NOMO-1 treated with DMSO at 0.1 percent for 48 hours (cell line): ENCODE measurements at regions not wholly inside any gene's neighbourhood (a gene's known extent, or its start where the extent isn't known, plus 50 kb on each side); places are given as distances from the start of the nearest gene placed in this dataset.

ENCODE experiments used
- DNase-seq: peaks from one replicate; lab custom pipeline; 2025; ENCODE audit not compliant: unreplicated experiment; lab: John Stamatoyannopoulos, UW

DNA sequence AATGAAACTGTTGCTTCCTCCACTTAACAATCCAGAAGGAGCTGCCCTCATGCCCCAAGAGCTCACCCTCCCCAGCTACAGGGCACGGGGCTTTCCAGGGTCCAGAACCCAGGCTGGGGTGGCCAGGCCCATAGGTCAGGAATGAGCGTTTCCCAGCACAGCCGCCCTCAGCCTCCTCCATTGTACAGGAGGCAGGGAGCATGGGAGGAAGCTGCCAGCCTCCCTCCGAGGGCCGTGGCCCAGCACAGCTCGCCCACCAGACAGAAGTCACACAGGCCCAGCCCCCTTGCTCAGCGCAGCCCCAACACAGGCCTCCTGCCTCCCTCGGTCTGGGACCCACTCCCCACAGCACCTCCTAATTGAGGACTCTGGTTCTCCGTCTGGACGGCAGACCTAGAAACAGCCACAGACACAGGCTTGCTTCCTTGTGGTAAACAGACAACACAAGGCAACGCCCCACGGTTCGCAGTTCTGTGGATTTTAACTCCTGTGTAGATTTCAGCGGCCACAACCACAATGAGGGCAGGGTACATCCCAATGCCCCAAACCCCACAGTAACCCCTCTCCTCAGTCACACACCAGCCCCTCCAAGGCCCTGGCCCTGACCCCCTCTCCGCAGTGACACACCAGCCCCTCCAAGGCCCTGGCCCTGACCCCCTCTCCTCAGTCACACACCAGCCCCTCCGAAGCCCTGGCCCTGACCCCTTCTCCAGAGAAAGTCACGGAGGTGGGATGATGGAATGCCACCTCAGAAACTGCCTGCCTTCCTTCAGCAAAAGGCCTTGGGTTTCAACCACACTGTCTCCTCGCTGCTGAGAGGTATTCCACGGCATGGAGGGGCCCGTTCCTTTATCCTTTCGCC, 173.5 kb downstream of the DLL1 start:
- DNase-seq = no peak

DNA sequence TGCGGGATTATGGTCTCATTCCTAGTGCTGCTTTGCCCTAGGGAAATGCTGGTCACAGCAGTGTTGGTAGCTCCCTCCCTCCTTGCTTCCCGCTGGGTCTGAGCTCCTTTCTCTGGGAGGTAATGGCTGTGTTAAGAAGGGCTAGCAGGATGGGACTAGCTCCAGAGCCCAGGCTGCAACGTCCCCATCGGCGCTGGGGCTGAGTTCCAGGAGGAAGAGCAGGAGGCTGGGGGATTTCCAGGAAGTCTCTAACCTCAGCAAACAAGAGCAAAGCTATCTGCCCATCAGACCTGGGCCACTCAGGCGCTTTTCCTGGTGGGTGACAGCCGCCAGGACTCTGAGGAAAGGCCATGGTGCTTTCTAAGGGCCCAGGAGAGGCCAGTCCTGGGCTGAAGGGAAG, 174.2 kb downstream of the DLL1 start:
- DNase-seq = no peak

DNA sequence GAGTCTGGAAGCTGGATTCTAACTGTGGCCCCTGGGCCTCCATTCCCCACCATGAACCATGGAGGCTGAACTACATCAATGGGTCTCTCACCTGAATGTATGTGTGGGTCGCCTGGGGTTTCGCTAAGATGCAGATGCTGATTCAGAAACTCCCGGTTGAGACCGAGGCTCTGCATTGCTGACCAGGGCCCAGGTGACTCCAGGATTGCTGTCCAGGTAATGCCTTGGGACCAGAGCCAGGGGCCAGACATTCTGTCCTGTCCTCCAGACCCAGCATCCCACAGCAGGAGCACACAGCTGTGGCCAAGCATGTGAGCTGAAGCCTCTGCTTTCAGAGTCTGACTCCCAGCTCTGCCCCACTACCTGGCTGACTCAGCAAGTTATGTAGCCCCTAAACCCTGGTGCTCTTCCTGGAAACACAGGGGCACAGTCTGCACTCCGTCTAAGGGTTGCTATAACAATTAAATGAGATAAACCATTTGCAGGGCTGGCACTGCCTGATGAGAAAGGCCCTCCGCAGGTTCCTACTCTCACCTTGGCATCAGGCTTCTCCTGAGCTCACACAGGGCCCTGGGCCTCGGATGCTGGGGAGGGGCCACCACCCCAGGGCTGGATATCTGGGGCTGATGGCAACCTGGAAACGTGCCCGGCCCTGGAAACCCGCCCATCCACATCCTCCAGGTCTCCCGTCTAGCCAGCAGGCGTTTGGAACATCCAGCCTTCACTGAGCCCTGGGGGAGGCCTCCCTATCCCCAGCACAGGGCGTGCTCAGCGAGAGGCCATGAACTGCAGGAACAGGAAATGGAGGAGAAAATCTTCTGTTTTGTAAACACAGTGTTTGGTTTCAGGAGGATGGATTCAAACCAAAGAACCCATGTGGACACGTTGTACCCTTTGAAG, 175.7 kb downstream of the DLL1 start:
- no peak for DNase-seq

DNA sequence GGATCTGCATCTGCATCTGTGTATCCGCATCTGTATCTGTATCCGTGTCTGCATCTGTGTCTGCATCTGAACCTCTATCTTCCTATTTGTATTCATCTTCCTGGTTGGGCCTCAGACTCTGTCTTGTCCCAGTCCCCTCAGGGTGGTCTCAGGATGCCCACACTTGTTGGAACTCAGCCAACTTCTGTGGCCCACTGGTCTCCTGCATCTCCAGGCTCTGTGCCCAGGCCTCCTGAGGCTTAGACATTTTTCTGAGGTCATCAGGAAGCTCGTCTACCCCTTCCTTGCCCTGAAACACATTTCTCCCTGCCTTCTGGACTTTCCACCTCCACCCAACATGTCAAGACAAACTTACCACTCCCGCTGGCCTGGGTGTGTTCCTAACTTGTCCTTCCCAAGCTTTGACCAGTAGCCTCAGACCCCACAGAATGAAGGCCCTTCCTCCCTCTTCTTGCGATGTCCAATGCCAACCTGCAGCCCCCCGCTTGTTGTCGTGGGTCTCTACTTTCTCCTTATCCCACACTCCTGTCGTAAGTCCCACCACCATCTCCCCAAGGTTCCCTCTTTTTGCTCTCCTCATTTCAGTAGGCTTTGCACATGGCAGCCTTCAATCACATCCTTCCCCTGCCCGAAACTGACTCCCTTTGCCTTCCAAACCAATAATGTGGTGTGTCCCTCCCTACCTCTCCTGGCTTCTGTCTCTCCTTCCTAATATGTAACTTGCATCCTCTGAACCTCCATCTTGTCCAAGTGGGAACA, 176.5 kb downstream of the DLL1 start:
- no peak for DNase-seq

DNA sequence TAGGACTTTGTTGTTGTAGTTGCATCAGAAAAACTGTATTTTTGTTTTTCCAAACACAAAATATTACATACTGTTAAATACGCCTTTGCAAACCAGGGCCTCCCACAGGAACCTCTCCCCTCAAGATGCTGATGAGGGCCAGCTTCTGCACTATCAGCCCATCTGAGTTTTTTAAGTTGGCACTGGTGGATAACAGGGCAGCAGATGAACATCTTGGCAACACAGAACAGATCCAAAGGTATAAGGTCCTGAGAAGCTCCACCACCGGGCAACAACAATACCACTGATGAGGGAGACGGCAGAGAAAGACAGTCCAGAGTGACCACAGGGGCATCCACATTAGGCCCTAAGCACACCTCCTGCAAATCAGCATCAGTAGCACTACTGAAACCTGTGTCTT, 177.7 kb downstream of the DLL1 start:
- DNase-seq = no peak

DNA sequence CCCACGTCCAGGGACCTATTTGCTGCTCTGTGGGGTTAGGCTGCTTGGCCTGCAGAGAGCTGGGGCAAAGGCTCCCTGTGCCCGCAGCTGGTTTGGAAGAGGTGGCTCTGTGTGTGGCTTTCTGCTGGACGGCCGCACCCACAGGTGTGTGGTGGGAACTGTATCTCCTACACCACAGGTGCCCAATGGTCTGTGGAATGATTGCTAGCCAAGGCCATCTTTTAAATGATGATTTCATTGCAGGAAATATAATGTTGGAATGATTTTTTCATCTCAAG, 178.4 kb downstream of the DLL1 start:
- no peak for DNase-seq

DNA sequence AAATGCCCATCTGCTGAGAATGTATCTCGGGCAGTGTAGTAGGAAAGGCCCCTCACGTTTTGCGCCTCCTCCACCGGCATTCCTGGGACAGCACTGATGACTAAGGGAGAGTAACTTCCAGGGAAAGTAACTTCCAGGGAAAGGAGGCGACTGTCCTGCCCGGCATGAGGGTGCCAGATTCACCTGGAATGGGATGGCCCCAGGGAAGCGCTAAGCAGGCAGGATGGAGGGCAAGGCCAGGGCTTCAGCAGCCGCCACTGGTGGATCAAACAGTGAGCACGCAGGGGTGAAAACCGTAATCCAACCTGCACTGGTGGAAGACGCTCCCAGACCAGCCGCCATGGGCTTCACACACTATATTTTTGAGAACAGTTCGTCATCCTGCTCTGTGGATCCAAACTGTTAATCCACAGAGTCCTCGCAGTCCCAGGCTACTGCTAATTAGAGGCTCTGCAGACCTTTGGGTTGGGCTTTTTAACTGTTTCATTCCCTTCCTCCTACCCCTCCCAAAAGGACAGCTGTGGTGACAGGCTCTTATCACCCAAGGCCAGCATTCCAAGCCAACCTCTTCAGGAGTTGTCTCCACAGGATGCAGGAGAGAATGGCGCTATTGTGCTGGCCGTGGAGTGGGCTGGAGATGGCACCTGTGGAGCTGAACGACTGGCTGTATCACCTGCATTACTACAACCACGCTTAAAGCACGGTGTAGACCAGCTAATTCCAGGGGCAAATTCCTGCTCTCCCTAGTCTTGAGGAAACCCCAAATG, 178.9 kb downstream of the DLL1 start:
- DNase-seq = no peak

DNA sequence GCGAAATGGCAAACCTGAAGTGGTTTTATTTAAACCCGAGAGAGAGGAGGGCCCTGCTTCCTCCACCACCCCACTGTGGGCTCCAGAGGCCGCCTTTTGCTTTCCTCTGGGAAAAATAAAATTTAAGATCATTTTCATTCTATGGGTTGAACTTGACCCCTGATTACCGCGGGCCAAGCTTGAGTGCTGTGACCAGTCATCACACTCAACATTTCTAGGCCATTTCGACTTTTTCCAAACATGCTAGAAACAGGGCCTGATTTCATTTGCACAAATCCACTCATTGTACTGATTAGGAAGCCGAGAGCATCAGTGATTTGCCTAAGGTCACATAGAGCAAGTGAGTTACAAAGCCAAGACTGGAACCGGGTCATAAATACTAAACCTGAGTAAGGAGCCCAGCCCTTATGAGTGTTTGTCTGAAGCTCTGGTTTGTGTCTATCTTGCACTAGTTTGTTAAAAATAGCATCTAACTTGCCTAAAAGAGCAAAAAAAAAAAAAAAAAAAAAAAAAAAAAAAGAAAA, 179.7 kb downstream of the DLL1 start:
- DNase-seq = no peak

DNA sequence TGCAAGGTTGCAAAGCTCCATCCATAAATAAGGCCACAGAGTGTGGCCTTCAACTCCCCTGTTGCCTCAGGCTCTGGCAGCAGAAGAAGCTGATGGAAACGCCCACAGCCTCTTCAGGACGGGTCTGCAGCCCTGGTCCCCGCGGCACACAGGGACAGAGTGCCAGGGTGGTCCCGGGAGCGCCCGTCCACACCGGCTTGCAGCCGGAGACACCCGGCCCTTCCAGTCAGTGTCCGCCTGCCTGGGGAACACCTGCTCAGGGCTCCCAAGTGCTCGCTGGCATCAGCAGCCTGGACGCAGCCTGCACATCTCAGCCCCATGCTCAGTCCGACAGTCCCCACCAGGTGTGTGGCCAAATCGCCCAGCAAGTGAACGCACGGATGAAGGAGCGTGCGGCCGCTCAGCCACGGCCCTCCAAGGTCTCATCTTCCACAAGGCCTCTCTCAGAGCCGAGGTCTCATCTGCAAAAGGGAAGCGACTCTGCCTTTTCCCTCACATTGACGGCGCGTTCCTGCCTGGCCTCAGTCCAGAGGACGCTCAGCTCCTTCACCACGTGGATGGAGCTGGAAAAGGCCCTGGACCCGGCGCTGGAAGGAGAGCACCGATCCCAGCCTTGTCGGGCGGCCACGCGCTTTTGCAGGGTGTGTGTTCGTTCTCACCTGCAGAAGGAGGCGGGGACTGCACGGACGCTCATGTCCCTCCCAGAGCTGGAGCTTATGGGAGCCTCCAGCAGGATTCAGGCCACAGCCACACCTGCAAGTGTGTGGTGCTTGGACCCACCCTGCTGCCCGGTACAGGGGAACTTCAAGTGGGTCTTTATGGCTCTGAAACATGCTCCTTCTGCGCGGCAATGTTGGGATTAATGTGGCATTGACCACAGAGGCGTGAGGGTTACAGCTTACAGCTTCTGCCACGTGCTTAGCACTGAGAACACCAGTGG, 180.4 kb downstream of the DLL1 start:
- DNase-seq = no peak

DNA sequence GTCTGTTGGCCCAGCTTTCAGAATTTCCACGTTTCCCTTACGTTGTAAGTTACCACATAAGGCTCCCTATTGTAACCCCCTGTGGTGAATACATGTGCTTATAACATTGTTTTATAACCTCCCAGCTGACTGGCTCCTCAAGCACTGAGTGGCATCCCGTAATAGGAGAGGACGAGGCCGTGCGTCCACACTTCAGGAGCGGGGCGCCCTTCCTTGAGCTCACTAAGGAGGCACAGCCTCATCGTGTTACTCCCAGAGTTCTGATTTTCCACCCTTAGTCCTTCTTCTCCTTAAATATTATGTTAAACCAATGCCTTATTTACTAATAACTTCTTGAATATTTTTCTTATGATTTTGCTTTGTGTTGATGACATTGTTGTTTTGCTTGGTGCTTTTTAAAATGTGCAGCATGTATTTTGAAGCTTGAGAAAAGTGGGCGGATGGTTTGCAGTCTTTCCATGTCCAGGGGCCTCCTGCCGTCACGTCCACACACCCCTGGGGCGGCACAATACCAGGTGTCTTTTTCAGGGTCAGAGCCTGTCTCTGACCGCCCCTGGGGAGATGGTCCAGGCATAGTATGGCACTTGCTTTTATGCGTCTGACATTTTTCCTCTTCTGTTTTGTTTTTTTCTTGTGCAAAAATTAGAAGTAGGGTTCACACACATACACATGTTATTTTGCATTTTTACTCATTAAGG, 181.8 kb downstream of the DLL1 start:
- no peak for DNase-seq

DNA sequence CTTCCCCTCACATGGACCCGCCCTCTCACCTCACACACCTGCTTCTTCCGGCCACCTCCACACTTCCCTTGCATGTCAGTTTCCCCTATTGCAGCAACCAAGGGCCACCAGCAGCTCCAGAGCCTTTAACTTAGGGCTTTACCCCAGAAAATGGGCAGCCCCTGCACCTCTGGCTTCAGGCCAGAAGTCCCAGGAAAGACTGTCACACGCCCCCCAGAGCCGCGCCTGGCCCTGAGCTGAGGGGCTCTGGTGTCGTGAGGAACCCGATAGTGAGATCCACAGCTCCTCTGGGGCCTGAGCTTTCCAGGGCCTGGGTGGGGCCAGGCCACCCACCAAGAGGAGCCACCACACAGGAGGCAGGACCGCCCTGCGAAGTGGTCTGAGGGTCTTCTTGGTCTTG, 182.4 kb downstream of the DLL1 start:
- no peak for DNase-seq

DNA sequence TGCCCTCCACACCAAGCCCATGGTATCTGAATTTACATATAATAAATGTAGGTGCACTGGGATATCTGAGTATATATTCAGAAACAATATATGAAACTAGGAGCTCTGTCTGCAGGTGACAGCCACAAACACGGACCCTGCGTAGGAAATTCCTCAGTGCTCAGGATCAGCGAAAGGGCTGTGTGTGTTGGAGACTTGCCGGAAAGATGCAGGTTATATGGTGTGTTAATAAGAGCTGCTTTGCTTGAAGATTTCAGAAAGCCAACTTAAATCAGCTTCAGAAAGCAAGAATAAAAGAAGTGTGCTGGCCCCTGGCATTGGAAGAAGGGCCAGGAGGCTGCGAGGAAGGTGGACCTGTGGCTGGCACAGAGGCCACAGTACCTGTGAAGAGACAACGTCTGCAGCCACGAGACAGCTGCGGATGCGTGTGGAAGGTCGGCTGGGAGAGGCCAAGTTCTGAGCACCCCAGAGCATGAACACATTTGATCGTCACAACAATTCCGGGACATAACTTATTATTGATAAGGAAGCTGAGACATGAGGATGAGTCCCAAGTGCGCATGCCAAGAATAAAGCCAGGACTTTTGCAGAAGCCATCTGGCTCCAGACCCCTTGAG, 183.2 kb downstream of the DLL1 start:
- DNase-seq = no peak

DNA sequence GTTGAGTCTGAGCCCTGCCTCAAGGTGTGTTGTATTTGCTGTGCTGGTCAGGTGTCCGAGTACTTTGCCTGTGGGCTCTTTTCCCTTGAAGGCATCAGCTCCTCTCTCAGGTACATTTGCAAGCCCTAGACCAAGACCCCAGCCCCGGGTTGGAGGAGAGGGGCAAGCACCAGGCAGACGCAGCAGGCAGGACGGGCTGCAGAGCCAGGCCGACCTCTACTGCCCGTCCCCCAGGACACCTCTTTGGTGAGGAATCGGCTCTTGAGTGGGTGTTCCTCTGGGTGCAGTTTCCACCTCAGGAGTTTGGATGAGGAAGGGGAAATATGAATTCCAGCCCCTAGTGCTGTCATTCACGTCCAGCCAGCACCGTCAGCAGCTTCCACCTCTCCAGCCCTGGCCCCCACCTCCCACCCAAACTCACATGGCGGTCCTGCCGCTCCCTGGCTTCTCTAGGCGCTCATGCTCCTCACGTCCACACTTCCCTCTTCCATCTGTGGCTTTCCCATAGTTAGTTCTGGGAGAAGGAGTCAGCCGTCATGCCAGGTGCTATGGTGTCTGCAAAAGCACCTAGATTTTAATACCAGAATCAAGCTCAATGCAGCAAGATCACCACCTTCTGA, 183.9 kb downstream of the DLL1 start:
- no peak for DNase-seq

DNA sequence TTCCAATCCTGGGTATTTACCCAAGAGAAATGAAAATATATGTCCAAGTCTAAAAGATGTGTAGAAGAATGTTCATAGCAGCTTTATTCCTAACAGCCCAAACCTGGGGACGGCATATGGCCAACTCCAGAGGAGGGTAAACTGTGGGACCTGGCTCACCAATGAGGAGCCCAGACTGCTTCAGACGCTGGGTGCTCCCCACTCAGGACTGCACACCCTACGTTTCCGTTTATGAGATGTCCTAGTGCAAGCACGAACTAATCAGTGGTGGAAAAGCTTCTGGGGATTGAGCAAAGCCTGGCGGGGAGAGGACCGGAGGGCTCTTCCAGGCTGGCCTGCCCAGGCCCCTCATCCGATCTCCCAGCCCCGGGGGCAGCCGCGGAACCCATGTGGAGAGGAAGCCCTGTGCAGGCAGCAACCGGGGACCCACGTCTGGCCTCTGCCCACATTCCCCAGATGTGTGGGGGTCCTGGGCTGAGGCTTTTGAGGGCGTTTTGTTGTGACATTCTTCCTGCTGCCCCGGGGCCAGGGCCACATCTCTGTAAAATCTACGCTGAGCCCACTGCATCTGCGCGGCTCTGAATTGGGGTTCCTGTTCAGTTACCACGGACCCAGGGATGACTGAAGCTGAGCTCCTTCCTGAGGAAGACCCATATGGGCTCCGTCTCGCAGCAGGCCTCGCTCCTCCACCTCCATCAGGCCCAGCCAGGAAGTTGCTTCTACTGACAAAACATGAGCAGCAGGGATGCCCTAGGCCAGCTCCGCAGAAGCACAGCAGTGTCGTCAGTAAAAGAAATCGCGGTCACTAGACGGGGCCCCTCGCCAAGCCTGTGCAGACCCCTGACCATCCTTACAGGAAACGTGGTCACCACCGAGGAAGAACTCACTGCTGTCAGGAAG, 188.0 kb downstream of the DLL1 start:
- DNase-seq = no peak

DNA sequence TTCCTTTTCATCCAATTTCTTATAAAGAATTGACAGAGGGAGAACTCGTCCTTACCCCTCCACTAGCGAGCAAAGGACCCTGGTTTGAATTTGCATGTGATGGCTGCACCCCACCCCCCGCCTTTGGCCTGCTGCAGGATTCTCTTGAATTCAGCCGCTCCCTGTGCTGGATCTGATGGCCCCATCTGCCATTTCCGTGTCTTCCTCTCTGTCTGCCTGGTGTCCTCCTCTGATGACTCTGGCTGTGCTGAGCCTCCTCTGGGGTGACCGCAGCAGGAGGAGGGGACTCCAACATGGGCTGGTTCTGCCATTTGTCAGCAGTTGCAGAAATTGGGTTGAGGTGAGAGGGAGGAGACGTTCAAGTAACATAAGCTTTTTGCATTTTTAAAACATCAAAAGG, 188.8 kb downstream of the DLL1 start:
- DNase-seq = no peak

DNA sequence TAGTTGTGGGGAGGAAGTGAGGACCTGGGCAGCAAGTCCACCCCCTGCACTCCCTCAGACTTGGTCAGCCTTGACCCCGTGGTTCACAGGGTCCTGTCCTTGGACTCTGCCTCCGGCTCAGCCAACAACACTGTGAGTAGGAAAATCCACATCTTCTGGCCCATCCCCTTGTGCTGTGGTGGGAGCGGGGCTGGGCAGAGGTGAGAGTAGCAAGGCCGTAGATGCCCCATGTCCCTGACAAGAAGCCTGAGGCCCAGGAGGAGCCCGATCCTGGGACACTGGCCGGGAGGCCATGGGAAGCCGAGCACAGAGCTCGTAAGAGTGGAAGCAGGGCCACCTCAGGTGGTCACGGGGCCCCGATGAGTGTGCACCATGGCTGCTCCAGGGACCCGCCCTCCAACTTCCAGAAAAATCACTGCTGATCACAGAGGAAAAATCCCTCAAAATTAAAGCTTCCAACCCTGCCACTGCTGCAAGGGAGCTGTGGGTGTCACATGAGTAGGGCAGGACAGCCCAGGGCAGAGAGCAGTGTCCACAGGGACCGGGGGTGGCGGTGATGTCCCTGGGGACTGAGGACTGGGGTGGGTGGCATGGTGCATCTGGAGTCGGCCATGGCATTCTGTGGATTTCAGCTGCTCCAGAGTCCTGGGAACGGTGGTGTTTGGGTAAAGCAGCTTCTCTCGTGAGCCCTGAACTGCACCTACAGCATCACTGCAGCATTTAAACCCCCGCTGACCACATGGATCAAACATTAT, 189.4 kb downstream of the DLL1 start:
- no peak for DNase-seq
